GM23338 (cell line): ENCODE measurements at regions not wholly inside any gene's neighbourhood (a gene's known extent, or its start where the extent isn't known, plus 50 kb on each side); places are given as distances from the start of the nearest gene placed in this dataset.

Experiments
- CTCF ChIP-seq, 2 experiments: fragments of 200-600 bp in 1 of 2; sonication (generic) in 1 of 2; conservative IDR thresholded peaks; 2 replicates each; pipeline versions ENCODE4 v1.5.1 to v1.6.1; 2016 to 2017; ENCODE audit warnings: antibody characterized with exemption in 2 of 2, low read depth in 2 of 2, mild to moderate bottlenecking in 2 of 2, moderate library complexity in 1 of 2
- ETS1 ChIP-seq: IDR thresholded peaks from 2 replicates; pipeline ENCODE4 v1.6.1; 2016; ENCODE audit warnings: antibody characterized with exemption
- EZH2 ChIP-seq: fragments of 200-600 bp; sonication (generic); IDR thresholded peaks from one replicate; pipeline ENCODE4 v1.8.0; 2017; ENCODE audit warnings: antibody characterized with exemption, mild to moderate bottlenecking, low read depth; ENCODE audit not compliant: unreplicated experiment

GRCh38 chr1:30629501-30629900, 93.9 kb downstream of the MATN1 start:
- TF ChIP-seq CTCF (conservative IDR thresholded peaks at IDR 0.05; ENCODE audit: low read depth in 2 of 2) = no peak
- no peak for TF ChIP-seq ETS1
- TF ChIP-seq EZH2 = no peak
